ENCODE measurements at regions not wholly inside any gene's neighbourhood (a gene's known extent, or its start where the extent isn't known, plus 50 kb on each side); places are given as distances from the start of the nearest gene placed in this dataset.

- H3K4me2 ChIP-seq, result no peak overlapping the region
- no peaks in the 10 kb centered on the region for H3K9me3 ChIP-seq
- H3K27ac ChIP-seq (ENCODE audit: low read depth in 2 of 2, low read length in 1 of 2), result no peak overlapping the region
- TF ChIP-seq RAD21 (IDR thresholded peaks at IDR 0.05; ENCODE audit: low read length) (no peak), REST (IDR thresholded peaks at IDR 0.05; ENCODE audit: low read depth, low read length) (no peak), EP300 (IDR thresholded peaks at IDR 0.05; ENCODE audit: borderline replicate concordance in 1 of 2, low read depth in 1 of 2, low read length in 1 of 2) (no peak), TCF12 (IDR thresholded peaks at IDR 0.05) (no peak), SMC3 (IDR thresholded peaks at IDR 0.05; ENCODE audit: low read depth, low read length) (no peak), MXI1 (IDR thresholded peaks at IDR 0.05; ENCODE audit: low read depth, low read length) (no peak)
- H3K27me3 ChIP-seq (ENCODE audit: insufficient read depth), result no peaks in the 10 kb centered on the region
- ChIA-PET CTCF (no interaction called here), POLR2A (no interaction called here)
- H3K9me2 ChIP-seq, result no peaks in the 10 kb centered on the region
- WGBS (ENCODE audit: low lambda C conversion rate), result 38% methylated on average over 3 of the region's 3 CpGs
- DNase-seq, result no peak
- no peak overlapping the region for H3K4me3 ChIP-seq (ENCODE audit: low read depth in 2 of 2, low read length in 1 of 2)
- no peak overlapping the region for H2AFZ ChIP-seq (ENCODE audit: low read depth)
- no peaks in the 10 kb centered on the region for H3K4me1 ChIP-seq (ENCODE audit: control insufficient read depth in 1 of 2, insufficient read depth in 2 of 2, low read depth in 1 of 2, low read length in 1 of 2)
- H3K79me2 ChIP-seq (ENCODE audit: insufficient read depth), result no peaks in the 10 kb centered on the region
- H3K9ac ChIP-seq, result no peak overlapping the region
- H3K36me3 ChIP-seq (replicated peaks in 1 of 2; ENCODE audit: control insufficient read depth in 1 of 2, insufficient read depth in 2 of 2, low read length in 1 of 2), result no peaks in the 10 kb centered on the region
- no peaks in the 10 kb centered on the region for H4K20me1 ChIP-seq (ENCODE audit: insufficient read depth)
- no peaks in the 10 kb centered on the region for H3F3A ChIP-seq (replicated peaks; ENCODE audit: insufficient read depth)
Observed at GRCh38 chr13:79194272-79194671, 211.8 kb downstream of the RBM26 start.

GRCh38 chr13:79191501-79191900 lies 214.6 kb downstream of the RBM26 start:
- no peaks in the 10 kb centered on the region for H4K20me1 ChIP-seq (ENCODE audit: insufficient read depth)
- no peaks in the 10 kb centered on the region for H3K36me3 ChIP-seq (replicated peaks in 1 of 2; ENCODE audit: control insufficient read depth in 1 of 2, insufficient read depth in 2 of 2, low read length in 1 of 2)
- no peaks in the 10 kb centered on the region for H3K9me2 ChIP-seq
- no peak overlapping the region for H3K9ac ChIP-seq
- H2AFZ ChIP-seq (ENCODE audit: low read depth), result no peak overlapping the region
- no peaks in the 10 kb centered on the region for H3K27me3 ChIP-seq (ENCODE audit: insufficient read depth)
- H3K4me1 ChIP-seq (ENCODE audit: control insufficient read depth in 1 of 2, insufficient read depth in 2 of 2, low read depth in 1 of 2, low read length in 1 of 2), result no peaks in the 10 kb centered on the region
- H3K9me3 ChIP-seq, result no peaks in the 10 kb centered on the region
- no peak overlapping the region for H3K27ac ChIP-seq (ENCODE audit: low read depth in 2 of 2, low read length in 1 of 2)
- H3K4me2 ChIP-seq, result no peak overlapping the region
- DNase-seq, result no peak
- ChIA-PET CTCF (no interaction called here), POLR2A (no interaction called here)
- TF ChIP-seq TEAD4 (IDR thresholded peaks at IDR 0.05; ENCODE audit: borderline replicate concordance, insufficient read depth), result no peak
- no peak for TF ChIP-seq CTCF (IDR thresholded peaks at IDR 0.05)
- no peak for TF ChIP-seq RFX5 (IDR thresholded peaks at IDR 0.05; ENCODE audit: low read length)
- TF ChIP-seq FOSL2 (IDR thresholded peaks at IDR 0.05; ENCODE audit: borderline replicate concordance, low read depth), result no peak
- TF ChIP-seq FOXJ3 (CRISPR knock-in tag; IDR thresholded peaks at IDR 0.05), result no peak
- no peak for TF ChIP-seq TCF12 (IDR thresholded peaks at IDR 0.05)
- TF ChIP-seq GATA2 (CRISPR knock-in tag; IDR thresholded peaks at IDR 0.05), result no peak
- TF ChIP-seq RAD21 (IDR thresholded peaks at IDR 0.05; ENCODE audit: low read length), result no peak
- no peak for TF ChIP-seq POLR2AphosphoS5 (IDR thresholded peaks at IDR 0.05; ENCODE audit: low read depth, low read length)
- no peak for TF ChIP-seq RXRA (IDR thresholded peaks at IDR 0.05; ENCODE audit: borderline replicate concordance, low read depth)
- TF ChIP-seq EP300 (IDR thresholded peaks at IDR 0.05; ENCODE audit: borderline replicate concordance in 1 of 2, low read depth in 1 of 2, low read length in 1 of 2), result no peak
- no peak for TF ChIP-seq JUND (IDR thresholded peaks at IDR 0.05)
- no peak for TF ChIP-seq TAF1 (IDR thresholded peaks at IDR 0.05; ENCODE audit: borderline replicate concordance, low read depth, low read length)
- TF ChIP-seq IRF3 (IDR thresholded peaks at IDR 0.05; ENCODE audit: low read depth, low read length), result no peak
- no peak for TF ChIP-seq GABPA (IDR thresholded peaks at IDR 0.05; ENCODE audit: low read depth)
- no peak for TF ChIP-seq USF1 (IDR thresholded peaks at IDR 0.05; ENCODE audit: borderline replicate concordance, low read depth)
- no peak for TF ChIP-seq USF2 (IDR thresholded peaks at IDR 0.05; ENCODE audit: borderline replicate concordance, low read depth, low read length)
- no peak for TF ChIP-seq MAX (IDR thresholded peaks at IDR 0.05; ENCODE audit: low read depth)
- H3K79me2 ChIP-seq (ENCODE audit: insufficient read depth), result no peaks in the 10 kb centered on the region
- H3F3A ChIP-seq (replicated peaks; ENCODE audit: insufficient read depth), result no peaks in the 10 kb centered on the region
- no peak overlapping the region for H3K4me3 ChIP-seq (ENCODE audit: low read depth in 2 of 2, low read length in 1 of 2)

All from SK-N-SH (cell line).